ENCODE measurements at regions not wholly inside any gene's neighbourhood (a gene's known extent, or its start where the extent isn't known, plus 50 kb on each side); places are given as distances from the start of the nearest gene placed in this dataset.

DNA sequence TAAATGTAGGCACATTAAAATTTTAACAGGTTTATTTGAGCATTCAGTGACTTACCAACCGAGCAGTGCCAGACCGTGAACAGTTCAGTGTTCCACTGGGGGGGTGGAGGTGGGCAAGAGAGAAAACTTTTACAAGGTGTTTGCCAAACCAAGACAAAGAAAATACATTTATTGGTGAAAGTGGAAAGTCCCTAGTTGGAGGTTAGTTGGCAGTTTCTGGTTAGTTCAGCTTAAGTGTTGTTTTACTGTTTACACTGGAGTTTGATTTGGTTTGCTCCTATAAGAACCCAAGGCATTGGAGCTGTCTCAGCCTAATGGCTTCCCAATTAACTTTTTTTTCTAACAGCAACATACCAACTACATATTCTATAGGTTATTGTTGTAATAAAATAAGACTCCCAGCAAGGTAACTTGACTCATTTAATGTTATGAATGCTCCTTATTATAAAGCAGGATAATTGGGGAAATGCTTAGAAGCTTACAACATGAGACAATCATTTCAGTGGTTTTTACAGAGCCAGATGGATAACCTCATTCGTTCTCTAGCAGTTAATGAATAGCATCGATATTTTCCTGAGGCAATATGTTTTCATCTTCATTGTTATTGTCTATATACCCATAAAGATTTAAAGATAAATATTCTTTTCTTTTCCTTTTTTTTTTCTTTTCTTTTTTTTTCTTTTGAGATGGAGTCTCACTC lies 115.8 kb downstream of the ETNK1 start:
- Histone ChIP-seq H3K9me3 (no peaks in the 10 kb centered on the region), H3K36me3 (no peaks in the 10 kb centered on the region), H3K4me3 (no peak overlapping the region), H3K4me1 (no peaks in the 10 kb centered on the region), H3K27me3 (no peaks in the 10 kb centered on the region), H3K27ac (no peak overlapping the region)
- no peak for DNase-seq (ENCODE audit: low spot score in 2 of 2)
- intact Hi-C loops (cut with DNase I; ENCODE audit: low total_unique reads): loop anchor here (5.0 kb wide), 1 partner anchor 236 kb away; no protein-coding TSS in a partner anchor
- TF ChIP-seq, protein P1, sequence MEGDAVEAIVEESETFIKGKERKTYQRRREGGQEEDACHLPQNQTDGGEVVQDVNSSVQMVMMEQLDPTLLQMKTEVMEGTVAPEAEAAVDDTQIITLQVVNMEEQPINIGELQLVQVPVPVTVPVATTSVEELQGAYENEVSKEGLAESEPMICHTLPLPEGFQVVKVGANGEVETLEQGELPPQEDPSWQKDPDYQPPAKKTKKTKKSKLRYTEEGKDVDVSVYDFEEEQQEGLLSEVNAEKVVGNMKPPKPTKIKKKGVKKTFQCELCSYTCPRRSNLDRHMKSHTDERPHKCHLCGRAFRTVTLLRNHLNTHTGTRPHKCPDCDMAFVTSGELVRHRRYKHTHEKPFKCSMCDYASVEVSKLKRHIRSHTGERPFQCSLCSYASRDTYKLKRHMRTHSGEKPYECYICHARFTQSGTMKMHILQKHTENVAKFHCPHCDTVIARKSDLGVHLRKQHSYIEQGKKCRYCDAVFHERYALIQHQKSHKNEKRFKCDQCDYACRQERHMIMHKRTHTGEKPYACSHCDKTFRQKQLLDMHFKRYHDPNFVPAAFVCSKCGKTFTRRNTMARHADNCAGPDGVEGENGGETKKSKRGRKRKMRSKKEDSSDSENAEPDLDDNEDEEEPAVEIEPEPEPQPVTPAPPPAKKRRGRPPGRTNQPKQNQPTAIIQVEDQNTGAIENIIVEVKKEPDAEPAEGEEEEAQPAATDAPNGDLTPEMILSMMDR (IDR thresholded peaks at IDR 0.05): no peak
- TF ChIP-seq POLR2AphosphoS5 (IDR thresholded peaks at IDR 0.05) (no peak), POLR2A (IDR thresholded peaks at IDR 0.05) (no peak)

DNA sequence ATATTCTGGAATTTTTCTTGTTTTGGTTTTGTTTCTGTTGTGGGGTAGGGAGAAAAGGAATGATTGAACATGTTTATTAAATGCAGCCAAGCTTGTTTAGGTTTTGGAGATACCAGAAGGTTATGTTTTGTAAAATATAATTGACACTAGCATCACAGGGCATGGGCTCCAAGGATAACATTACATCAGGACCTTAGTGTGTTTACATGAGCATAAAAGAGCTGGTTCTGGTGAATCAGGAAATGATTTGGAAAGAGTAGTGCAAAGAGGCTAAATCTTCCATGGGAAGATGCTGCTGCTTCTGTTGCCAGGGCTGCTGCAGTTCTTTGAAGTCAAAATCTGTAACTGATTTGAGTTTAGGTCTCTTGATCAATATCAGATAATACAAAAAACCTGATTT lies 118.7 kb downstream of the ETNK1 start:
- H3K4me3 ChIP-seq: no peak overlapping the region
- H3K27ac ChIP-seq: no peak overlapping the region
- DNase-seq (ENCODE audit: low spot score in 2 of 2): no peak
- intact Hi-C loops (cut with DNase I; ENCODE audit: low total_unique reads): loop anchor here (5.0 kb wide), 1 partner anchor 234 kb away; no protein-coding TSS in a partner anchor
- TF ChIP-seq, protein P1 (IDR thresholded peaks at IDR 0.05): no peak
- TF ChIP-seq POLR2A (IDR thresholded peaks at IDR 0.05): no peak
- TF ChIP-seq POLR2AphosphoS5 (IDR thresholded peaks at IDR 0.05): no peak
- no peaks in the 10 kb centered on the region for H3K27me3 ChIP-seq
- H3K4me1 ChIP-seq: no peaks in the 10 kb centered on the region
- no peaks in the 10 kb centered on the region for H3K36me3 ChIP-seq
- no peaks in the 10 kb centered on the region for H3K9me3 ChIP-seq

DNA sequence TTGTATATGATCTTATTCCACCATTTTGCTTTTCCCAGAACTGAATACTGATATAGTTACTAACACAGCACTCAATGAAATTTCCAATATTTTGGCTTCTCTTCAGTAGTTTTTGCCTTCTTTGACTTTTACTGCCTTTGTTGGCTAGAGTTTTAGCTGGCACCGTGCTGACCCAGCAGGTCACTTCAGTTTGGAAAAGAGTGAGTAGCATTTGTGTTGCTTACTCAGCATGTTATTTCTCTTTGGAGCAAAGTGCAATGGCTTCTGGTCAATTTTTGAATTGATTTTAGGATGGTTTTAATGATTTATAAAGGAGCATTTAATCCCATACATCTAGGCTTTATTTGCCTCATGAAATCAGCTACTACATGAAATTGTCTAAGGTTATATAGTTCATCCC lies 119.2 kb downstream of the ETNK1 start:
- H3K9me3 ChIP-seq: no peaks in the 10 kb centered on the region
- intact Hi-C loops (cut with DNase I; ENCODE audit: low total_unique reads): loop anchor here (5.0 kb wide), 1 partner anchor 233 kb away; no protein-coding TSS in a partner anchor

DNA sequence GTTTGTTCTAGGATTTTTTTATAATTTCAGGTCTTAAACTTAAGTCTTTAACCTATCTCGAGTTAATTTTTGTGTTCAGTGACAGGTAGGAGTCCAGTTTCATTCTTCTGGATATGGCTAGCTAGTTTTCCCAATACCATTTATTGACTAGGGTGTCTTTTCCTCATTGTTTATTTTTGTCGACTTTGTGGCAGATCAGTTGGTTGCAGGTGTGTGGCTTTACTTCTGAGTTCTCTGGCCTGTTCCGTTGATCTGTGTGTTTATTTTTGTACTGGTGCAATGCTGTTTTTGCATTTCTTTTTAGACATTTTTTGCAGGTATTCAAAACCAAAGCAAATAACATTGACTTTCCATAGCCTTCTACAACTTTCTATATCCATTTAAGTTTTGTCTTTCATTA lies 121.7 kb downstream of the ETNK1 start:
- Histone ChIP-seq H3K27me3 (no peaks in the 10 kb centered on the region), H3K36me3 (no peaks in the 10 kb centered on the region), H3K9me3 (no peaks in the 10 kb centered on the region), H3K4me1 (no peaks in the 10 kb centered on the region), H3K27ac (no peak overlapping the region), H3K4me3 (no peak overlapping the region)
- intact Hi-C loops (cut with DNase I; ENCODE audit: low total_unique reads): loop anchor here (2.0 kb wide), 1 partner anchor 32 kb away; no protein-coding TSS in a partner anchor
- TF ChIP-seq POLR2AphosphoS5 (IDR thresholded peaks at IDR 0.05): no peak
- TF ChIP-seq POLR2A (IDR thresholded peaks at IDR 0.05): no peak
- TF ChIP-seq, protein P1 (IDR thresholded peaks at IDR 0.05): no peak
- DNase-seq (ENCODE audit: low spot score in 2 of 2): no peak

More for the DNA sequence above, 119.2 kb downstream of the ETNK1 start:
- Histone ChIP-seq H3K27me3 (no peaks in the 10 kb centered on the region), H3K27ac (no peak overlapping the region), H3K4me3 (no peak overlapping the region), H3K4me1 (no peaks in the 10 kb centered on the region), H3K36me3 (no peaks in the 10 kb centered on the region)
- TF ChIP-seq POLR2A (IDR thresholded peaks at IDR 0.05) (no peak), POLR2AphosphoS5 (IDR thresholded peaks at IDR 0.05) (no peak)
- TF ChIP-seq, protein P1 (IDR thresholded peaks at IDR 0.05): no peak
- no peak for DNase-seq (ENCODE audit: low spot score in 2 of 2)

DNA sequence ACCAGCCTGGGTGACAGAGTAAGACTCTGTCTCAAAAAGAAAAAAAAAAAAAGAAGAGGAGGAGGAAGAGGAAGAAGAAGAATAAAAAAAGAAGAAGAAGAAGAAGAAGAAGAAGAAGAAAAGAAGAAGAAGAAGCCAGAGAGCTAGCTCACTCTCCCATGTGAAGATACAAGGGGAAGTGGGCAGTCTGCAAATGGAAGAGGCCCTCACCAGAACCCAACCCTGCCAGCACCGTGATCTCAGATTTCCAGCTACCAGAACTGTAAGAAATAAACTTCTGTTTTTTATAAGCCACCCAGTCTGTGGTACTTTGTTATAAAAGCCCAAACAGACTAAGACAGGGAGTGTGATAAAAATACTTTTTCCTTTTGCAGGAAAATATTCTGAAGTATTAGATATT lies 130.7 kb downstream of the ETNK1 start:
- no peaks in the 10 kb centered on the region for H3K36me3 ChIP-seq
- H3K9me3 ChIP-seq: no peaks in the 10 kb centered on the region
- H3K27ac ChIP-seq: no peak overlapping the region
- TF ChIP-seq POLR2AphosphoS5 (IDR thresholded peaks at IDR 0.05): no peak
- no peak for TF ChIP-seq POLR2A (IDR thresholded peaks at IDR 0.05)
- TF ChIP-seq, protein P1 (IDR thresholded peaks at IDR 0.05): no peak
- intact Hi-C loops (cut with DNase I; ENCODE audit: low total_unique reads): no loop called here
- no peak overlapping the region for H3K4me3 ChIP-seq
- H3K4me1 ChIP-seq: no peaks in the 10 kb centered on the region
- DNase-seq (ENCODE audit: low spot score in 2 of 2): no peak
- H3K27me3 ChIP-seq: no peaks in the 10 kb centered on the region

Measured in breast epithelium (tissue), 4 donors.